Upper lobe of left lung (tissue), 6 donors: ENCODE measurements at regions not wholly inside any gene's neighbourhood (a gene's known extent, or its start where the extent isn't known, plus 50 kb on each side); places are given as distances from the start of the nearest gene placed in this dataset.

Experiments used
- ATAC-seq, 2 donors: fragments of 200-7000 bp; cut with Tn5 transposase; one replicate each; pipeline ENCODE4 v1.9.1; 2022; ENCODE audit warnings: mild to moderate bottlenecking in 2 of 2, moderate library complexity in 2 of 2; ENCODE audit not compliant: low FRiP score in 2 of 2
- DNase-seq, 2 donors: peaks; one replicate each; pipeline ENCODE4 v3.0.0-alpha.2; 2019 to 2020
- H3K27ac ChIP-seq, 4 donors: fragments of 200-600 bp; sonication (generic); one replicate each; pipeline ENCODE4 v1.5.1; 2016 to 2019
- H3K27me3 ChIP-seq, 4 donors: fragments of 200-600 bp; sonication (generic); one replicate each; pipeline ENCODE4 v1.5.1; 2017 to 2019
- H3K36me3 ChIP-seq, 4 donors: fragments of 200-600 bp; sonication (generic); one replicate each; pipeline ENCODE4 v1.5.1; 2016 to 2019
- H3K4me1 ChIP-seq, 4 donors: fragments of 200-600 bp; sonication (generic); one replicate each; pipeline ENCODE4 v1.5.1; 2018 to 2019
- H3K4me3 ChIP-seq, 4 donors: fragments of 200-600 bp; sonication (generic); one replicate each; pipeline ENCODE4 v1.5.1; 2017 to 2019; ENCODE audit warnings: mild to moderate bottlenecking in 2 of 4, moderate library complexity in 1 of 4
- H3K9me3 ChIP-seq, 4 donors: fragments of 200-600 bp; sonication (generic); one replicate each; pipeline ENCODE4 v1.5.1; 2018 to 2019
- EP300 ChIP-seq, 4 donors: sonication (generic); formaldehyde crosslinking; IDR thresholded peaks; one replicate each; pipeline ENCODE4 v1.5.1; 2017; ENCODE audit warnings: antibody characterized with exemption in 4 of 4, control low read depth in 2 of 4
- POLR2A ChIP-seq, 4 donors: fragments of 450-650 bp; IDR thresholded peaks; one replicate each; pipeline ENCODE4 v1.5.1; 2016 to 2017; ENCODE audit warnings: antibody characterized with exemption in 4 of 4, mild to moderate bottlenecking in 2 of 4
- POLR2AphosphoS5 ChIP-seq, 2 donors: sonication (generic); formaldehyde crosslinking; IDR thresholded peaks; one replicate each; pipeline ENCODE4 v1.5.1; 2017; ENCODE audit warnings: antibody characterized with exemption in 2 of 2
- WGBS, 2 donors: methylation state at CpG; one replicate each; pipeline ENCODE4 v1.1.5; 2017 to 2018; 5-methylcytosine and 5-hydroxymethylcytosine counted together
- TF ChIP-seq, protein P1 (sequence below), 6 experiments: fragments of 450-650 bp in 4 of 6; fragments of 200-600 bp in 2 of 6; sonication (generic) in 2 of 6; IDR thresholded peaks; one replicate each; pipeline ENCODE4 v1.5.1; 2016 to 2019; ENCODE audit warnings: antibody characterized with exemption in 6 of 6
- donor health status: DM: no; HTN: no; CAD: no; lungs with moderate emphysema.
- donor health status: DM: no; HTN: yes; CAD: no; lungs with severe emphysema.

DNA sequence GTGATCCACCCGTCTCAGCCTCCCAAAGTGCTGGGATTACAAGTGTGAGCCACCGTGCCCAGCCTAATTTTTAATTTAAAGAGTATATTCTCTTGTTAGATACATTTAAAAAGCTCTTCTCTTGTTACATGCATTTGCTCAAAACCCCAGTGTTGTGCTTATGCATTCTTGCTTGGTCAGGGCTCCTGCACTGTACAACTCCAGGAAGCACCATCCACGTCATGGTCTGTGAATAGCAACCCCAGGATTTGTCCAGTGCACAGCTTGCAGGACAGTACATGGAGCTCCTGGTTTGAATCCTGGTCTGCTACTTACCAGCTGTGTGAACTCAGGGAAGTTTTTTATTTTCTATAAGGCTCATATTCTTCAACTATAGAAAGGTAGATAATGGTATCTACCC lies 80.8 kb downstream of the MDH1 start:
- Histone ChIP-seq H3K36me3 (no peaks in the 10 kb centered on the region), H3K27me3 (no peaks in the 10 kb centered on the region), H3K27ac (no peak overlapping the region), H3K4me3 (no peak overlapping the region), H3K4me1 (no peaks in the 10 kb centered on the region), H3K9me3 (no peaks in the 10 kb centered on the region)
- WGBS, 2 donors, result 68 to 88% methylated on average over 3 of the region's 3 CpGs
- DNase-seq, result no peak
- no peak for TF ChIP-seq POLR2AphosphoS5 (IDR thresholded peaks at IDR 0.05)
- no peak for TF ChIP-seq POLR2A (IDR thresholded peaks at IDR 0.05)
- TF ChIP-seq, protein P1, sequence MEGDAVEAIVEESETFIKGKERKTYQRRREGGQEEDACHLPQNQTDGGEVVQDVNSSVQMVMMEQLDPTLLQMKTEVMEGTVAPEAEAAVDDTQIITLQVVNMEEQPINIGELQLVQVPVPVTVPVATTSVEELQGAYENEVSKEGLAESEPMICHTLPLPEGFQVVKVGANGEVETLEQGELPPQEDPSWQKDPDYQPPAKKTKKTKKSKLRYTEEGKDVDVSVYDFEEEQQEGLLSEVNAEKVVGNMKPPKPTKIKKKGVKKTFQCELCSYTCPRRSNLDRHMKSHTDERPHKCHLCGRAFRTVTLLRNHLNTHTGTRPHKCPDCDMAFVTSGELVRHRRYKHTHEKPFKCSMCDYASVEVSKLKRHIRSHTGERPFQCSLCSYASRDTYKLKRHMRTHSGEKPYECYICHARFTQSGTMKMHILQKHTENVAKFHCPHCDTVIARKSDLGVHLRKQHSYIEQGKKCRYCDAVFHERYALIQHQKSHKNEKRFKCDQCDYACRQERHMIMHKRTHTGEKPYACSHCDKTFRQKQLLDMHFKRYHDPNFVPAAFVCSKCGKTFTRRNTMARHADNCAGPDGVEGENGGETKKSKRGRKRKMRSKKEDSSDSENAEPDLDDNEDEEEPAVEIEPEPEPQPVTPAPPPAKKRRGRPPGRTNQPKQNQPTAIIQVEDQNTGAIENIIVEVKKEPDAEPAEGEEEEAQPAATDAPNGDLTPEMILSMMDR (IDR thresholded peaks at IDR 0.05), result no peak
- TF ChIP-seq EP300 (IDR thresholded peaks at IDR 0.05), result no peak
- no peak for ATAC-seq

DNA sequence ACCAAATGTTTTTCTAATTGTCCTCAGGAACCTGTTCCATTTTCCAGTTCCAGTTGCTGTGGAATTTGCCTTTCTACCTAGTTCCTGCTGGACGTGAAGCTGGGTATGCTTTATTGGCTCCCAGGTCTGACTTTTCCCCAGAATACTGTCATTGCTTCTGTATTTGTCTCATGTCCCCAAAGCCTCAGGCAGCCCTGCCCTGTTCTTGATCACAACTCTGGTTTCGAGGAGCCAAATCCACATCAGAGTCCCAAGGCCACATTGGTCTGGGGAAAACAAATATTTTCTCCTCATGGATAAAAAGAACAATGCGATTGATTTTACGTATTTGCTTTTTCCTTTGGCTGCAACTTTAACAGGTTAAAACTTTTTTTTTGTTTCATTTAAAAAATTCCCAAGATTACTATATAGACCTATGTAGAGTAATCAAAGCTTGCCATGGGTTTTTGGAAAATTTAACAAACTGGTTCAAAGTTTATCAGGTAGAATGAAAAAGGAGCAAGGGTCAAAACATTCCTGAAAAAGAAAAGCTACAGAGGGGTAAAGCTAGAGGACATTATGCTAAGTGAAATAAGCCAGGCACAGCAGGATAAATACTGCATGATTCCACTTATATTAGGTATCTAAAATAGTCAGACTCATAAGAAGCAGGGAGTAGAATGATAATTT lies 85.2 kb downstream of the MDH1 start:
- WGBS, 2 donors, result 88 to 91% methylated on average over 4 of the region's 4 CpGs
- no peaks in the 10 kb centered on the region for H3K9me3 ChIP-seq
- no peaks in the 10 kb centered on the region for H3K27me3 ChIP-seq
- TF ChIP-seq POLR2A (IDR thresholded peaks at IDR 0.05), result no peak
- H3K4me1 ChIP-seq, result no peaks in the 10 kb centered on the region
- DNase-seq (no peak), ATAC-seq (no peak)
- H3K4me3 ChIP-seq, result no peak overlapping the region
- no peaks in the 10 kb centered on the region for H3K36me3 ChIP-seq
- no peak overlapping the region for H3K27ac ChIP-seq

DNA sequence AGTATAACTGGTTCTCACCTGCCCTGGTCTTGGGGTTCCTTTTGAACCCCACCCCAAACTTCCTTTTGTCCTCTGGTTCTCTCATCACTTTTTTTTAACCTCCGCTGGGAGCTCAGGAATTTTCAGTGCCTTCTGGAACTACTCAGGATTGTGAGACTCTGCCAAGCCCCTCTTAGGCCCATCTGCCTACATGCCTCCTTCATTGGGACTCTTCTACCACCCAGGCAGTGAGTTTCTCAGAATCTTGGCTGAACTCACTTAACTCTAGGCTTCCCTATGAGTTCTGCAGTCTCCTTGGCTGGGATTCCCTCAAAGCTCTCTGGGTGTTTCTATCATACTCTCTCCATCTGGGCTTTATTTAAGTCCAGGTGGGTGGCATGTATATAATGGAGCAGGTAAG lies 86.3 kb downstream of the MDH1 start:
- Histone ChIP-seq H3K27ac (no peak overlapping the region), H3K27me3 (no peaks in the 10 kb centered on the region), H3K36me3 (no peaks in the 10 kb centered on the region), H3K9me3 (no peaks in the 10 kb centered on the region), H3K4me1 (no peaks in the 10 kb centered on the region), H3K4me3 (no peak overlapping the region)
- no peak for ATAC-seq
- 84 to 100% methylated on average over 1 of the region's 1 CpG for WGBS, 2 donors
- TF ChIP-seq EP300 (IDR thresholded peaks at IDR 0.05), result no peak
- TF ChIP-seq, protein P1 (IDR thresholded peaks at IDR 0.05), result no peak
- TF ChIP-seq POLR2A (IDR thresholded peaks at IDR 0.05), result no peak
- TF ChIP-seq POLR2AphosphoS5 (IDR thresholded peaks at IDR 0.05), result no peak
- no peak for DNase-seq

DNA sequence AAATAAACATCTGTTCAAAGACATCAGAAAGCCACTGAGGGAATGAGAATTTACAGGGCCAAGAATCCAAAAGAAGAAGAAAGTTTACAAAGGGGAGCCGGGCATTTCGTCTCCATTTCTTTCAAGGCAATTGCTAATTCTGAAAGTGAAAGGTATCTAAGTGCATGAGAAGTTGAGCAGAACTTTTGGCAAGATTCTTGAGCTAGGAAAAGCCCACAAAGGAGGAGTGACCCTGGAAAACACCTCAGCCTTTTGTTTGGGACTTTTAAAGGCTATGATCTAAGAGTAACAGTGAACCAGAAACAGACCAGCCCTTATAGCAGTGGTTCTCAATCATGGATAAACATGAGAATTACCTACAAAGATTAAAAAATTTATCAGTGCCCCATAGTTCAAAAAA lies 87.4 kb downstream of the MDH1 start:
- ATAC-seq, result no peak
- TF ChIP-seq, protein P1 (IDR thresholded peaks at IDR 0.05), result no peak
- TF ChIP-seq EP300 (IDR thresholded peaks at IDR 0.05), result no peak
- no peak for TF ChIP-seq POLR2AphosphoS5 (IDR thresholded peaks at IDR 0.05)
- TF ChIP-seq POLR2A (IDR thresholded peaks at IDR 0.05), result no peak
- H3K36me3 ChIP-seq, result no peaks in the 10 kb centered on the region
- no peak overlapping the region for H3K4me3 ChIP-seq
- WGBS, 2 donors, result 16 to 68% methylated on average over 2 of the region's 2 CpGs
- H3K27me3 ChIP-seq, result no peaks in the 10 kb centered on the region
- DNase-seq, result no peak
- no peak overlapping the region for H3K27ac ChIP-seq
- H3K4me1 ChIP-seq, result no peaks in the 10 kb centered on the region
- H3K9me3 ChIP-seq, result no peaks in the 10 kb centered on the region

DNA sequence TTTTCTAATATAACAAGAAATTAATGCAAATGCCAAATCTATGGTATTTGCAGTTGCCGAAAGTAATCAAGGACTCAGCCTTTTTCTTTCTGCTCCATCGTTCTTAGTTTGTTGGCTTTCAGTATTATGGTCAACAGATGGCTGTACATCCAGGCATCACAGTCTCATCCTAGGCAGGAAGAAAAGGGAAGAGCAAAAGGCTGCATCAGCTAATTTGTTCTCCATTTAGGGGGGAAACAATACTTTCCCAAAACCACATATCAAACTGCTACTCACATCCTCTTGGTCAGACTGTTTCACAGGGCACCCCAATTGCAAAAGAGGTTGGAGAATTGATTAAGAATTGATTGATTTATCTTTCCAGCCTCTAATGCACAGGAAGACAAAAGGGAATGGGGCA lies 89.3 kb downstream of the MDH1 start:
- TF ChIP-seq EP300 (IDR thresholded peaks at IDR 0.05) (no peak), POLR2AphosphoS5 (IDR thresholded peaks at IDR 0.05) (no peak), POLR2A (IDR thresholded peaks at IDR 0.05) (no peak)
- TF ChIP-seq, protein P1 (IDR thresholded peaks at IDR 0.05), result no peak
- no peaks in the 10 kb centered on the region for H3K27me3 ChIP-seq
- H3K4me3 ChIP-seq, result no peak overlapping the region
- no peaks in the 10 kb centered on the region for H3K9me3 ChIP-seq
- no peak for ATAC-seq
- H3K27ac ChIP-seq, result no peak overlapping the region
- WGBS, 2 donors, result 76 to 92% methylated on average over 2 of the region's 2 CpGs
- H3K4me1 ChIP-seq, result no peaks in the 10 kb centered on the region
- no peak for DNase-seq
- no peaks in the 10 kb centered on the region for H3K36me3 ChIP-seq
